ENCODE measurements at regions not wholly inside any gene's neighbourhood (a gene's known extent, or its start where the extent isn't known, plus 50 kb on each side); places are given as distances from the start of the nearest gene placed in this dataset.

DNA sequence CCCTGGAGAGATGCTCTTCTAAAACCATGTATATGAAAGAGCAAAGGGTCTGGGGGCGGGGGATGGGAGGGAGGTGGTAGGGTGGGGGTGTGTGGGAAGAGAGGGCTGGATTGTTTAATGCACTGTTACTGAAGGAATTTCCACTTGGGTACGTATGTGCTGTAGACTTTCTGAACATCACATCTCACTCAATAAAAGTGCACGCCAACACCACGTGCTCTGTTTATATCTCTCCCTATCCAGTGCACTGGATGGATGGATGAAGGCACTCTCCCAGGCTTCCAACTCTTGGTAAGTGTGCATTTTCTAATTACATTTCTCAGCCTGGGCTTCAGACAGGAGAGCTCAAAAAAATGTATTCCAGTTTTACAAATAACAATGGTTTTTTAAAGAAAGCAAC is 184.3 kb upstream of the SIX2 start:
- 86 to 90% methylated on average over 4 of the region's 4 CpGs for WGBS, 2 donors
- no peak for DNase-seq

DNA sequence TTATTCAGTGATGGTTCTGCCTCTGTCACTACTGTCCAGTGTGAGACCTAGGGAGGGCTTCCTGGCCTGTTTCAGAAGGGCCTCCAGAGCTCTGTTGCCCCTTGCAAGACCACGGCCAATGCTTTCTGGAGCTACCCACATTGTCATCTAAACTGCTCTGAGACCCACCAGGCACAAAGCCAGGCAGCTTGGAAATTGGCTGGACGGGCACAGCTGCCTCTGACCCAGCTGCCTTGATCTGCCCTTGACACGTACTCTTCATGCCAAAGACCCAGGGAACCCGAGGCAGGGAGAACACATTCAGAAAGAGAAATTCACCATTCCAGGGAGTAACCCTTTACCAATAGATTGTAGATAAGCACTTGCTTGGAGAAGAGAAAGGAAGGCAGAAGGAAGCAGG is 183.7 kb upstream of the SIX2 start:
- H3K4me1 ChIP-seq: no peaks in the 10 kb centered on the region
- no peaks in the 10 kb centered on the region for H3K9me3 ChIP-seq
- H3K4me3 ChIP-seq: no peak overlapping the region
- TF ChIP-seq POLR2A (IDR thresholded peaks at IDR 0.05): no peak
- TF ChIP-seq, protein P1, sequence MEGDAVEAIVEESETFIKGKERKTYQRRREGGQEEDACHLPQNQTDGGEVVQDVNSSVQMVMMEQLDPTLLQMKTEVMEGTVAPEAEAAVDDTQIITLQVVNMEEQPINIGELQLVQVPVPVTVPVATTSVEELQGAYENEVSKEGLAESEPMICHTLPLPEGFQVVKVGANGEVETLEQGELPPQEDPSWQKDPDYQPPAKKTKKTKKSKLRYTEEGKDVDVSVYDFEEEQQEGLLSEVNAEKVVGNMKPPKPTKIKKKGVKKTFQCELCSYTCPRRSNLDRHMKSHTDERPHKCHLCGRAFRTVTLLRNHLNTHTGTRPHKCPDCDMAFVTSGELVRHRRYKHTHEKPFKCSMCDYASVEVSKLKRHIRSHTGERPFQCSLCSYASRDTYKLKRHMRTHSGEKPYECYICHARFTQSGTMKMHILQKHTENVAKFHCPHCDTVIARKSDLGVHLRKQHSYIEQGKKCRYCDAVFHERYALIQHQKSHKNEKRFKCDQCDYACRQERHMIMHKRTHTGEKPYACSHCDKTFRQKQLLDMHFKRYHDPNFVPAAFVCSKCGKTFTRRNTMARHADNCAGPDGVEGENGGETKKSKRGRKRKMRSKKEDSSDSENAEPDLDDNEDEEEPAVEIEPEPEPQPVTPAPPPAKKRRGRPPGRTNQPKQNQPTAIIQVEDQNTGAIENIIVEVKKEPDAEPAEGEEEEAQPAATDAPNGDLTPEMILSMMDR (IDR thresholded peaks at IDR 0.05): no peak
- intact Hi-C loops (cut with DNase I; ENCODE audit: low total_unique reads): no loop called here
- H3K27me3 ChIP-seq: no peaks in the 10 kb centered on the region
- no peaks in the 10 kb centered on the region for H3K36me3 ChIP-seq (ENCODE audit: low read depth, missing control alignments)
- H3K27ac ChIP-seq: no peak overlapping the region
- DNase-seq: no peak
- 74 to 79% methylated on average over 4 of the region's 4 CpGs for WGBS, 2 donors

More for the DNA sequence above, 184.3 kb upstream of the SIX2 start:
- Histone ChIP-seq H3K4me1 (no peaks in the 10 kb centered on the region), H3K27ac (no peak overlapping the region), H3K36me3 (ENCODE audit: low read depth, missing control alignments) (no peaks in the 10 kb centered on the region), H3K9me3 (no peaks in the 10 kb centered on the region), H3K4me3 (no peak overlapping the region), H3K27me3 (no peaks in the 10 kb centered on the region)
- intact Hi-C loops (cut with DNase I; ENCODE audit: low total_unique reads): no loop called here
- TF ChIP-seq POLR2A (IDR thresholded peaks at IDR 0.05): no peak
- TF ChIP-seq, protein P1 (IDR thresholded peaks at IDR 0.05): no peak

DNA sequence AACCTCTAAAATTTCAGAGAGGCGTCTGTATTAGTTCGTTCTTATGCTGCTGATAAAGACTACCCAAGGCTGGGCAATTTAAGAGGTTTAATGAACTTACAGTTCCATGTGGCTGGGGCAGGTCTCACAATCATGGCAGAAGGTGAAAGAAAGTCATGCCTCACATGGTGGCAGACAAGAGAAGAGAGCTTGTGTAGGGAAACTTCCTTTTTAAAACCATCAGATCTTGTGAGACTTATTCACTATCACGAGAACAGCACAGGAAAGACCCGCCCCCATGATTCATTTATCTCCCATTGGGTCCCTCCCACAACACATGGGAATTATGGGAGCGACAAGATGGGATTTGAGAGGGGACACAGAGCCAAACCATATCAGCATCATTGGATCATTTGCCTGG is 183.2 kb upstream of the SIX2 start:
- 88 to 90% methylated on average over 5 of the region's 5 CpGs for WGBS, 2 donors
- Histone ChIP-seq H3K4me3 (no peak overlapping the region), H3K4me1 (no peaks in the 10 kb centered on the region), H3K36me3 (ENCODE audit: low read depth, missing control alignments) (no peaks in the 10 kb centered on the region), H3K27ac (no peak overlapping the region), H3K9me3 (no peaks in the 10 kb centered on the region), H3K27me3 (no peaks in the 10 kb centered on the region)
- no peak for DNase-seq
- TF ChIP-seq POLR2A (IDR thresholded peaks at IDR 0.05): no peak
- TF ChIP-seq, protein P1 (IDR thresholded peaks at IDR 0.05): no peak
- intact Hi-C loops (cut with DNase I; ENCODE audit: low total_unique reads): no loop called here

DNA sequence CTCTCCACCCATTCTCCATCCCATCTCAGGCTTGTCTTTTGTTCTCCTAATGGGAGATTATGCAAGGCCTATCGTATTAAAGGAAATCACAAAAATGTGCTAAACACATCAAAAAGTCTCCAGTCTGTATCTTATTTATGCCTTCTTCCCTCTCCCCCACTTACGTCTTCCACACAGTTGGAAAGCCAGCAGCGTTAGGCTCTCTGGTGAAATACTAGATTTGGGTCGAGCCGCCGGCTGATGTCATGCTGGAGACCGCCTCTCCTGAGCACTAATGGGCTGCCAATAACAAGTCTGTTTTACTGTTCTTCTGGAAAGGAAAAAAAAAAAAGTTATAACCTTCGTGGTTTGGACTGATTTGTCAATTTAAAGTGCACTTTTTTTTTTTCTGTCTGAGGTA is 182.7 kb upstream of the SIX2 start:
- H3K27me3 ChIP-seq: no peaks in the 10 kb centered on the region

More for the DNA sequence above, 182.7 kb upstream of the SIX2 start:
- TF ChIP-seq, protein P1 (IDR thresholded peaks at IDR 0.05): no peak
- no peak for TF ChIP-seq POLR2A (IDR thresholded peaks at IDR 0.05)
- intact Hi-C loops (cut with DNase I; ENCODE audit: low total_unique reads): no loop called here
- no peaks in the 10 kb centered on the region for H3K4me1 ChIP-seq
- no peak overlapping the region for H3K27ac ChIP-seq
- no peak for DNase-seq
- no peak overlapping the region for H3K4me3 ChIP-seq
- 65 to 78% methylated on average over 8 of the region's 8 CpGs for WGBS, 2 donors
- no peaks in the 10 kb centered on the region for H3K36me3 ChIP-seq (ENCODE audit: low read depth, missing control alignments)
- H3K9me3 ChIP-seq: no peaks in the 10 kb centered on the region

All from testis (tissue), 2 donors.